A673 (cell line): ENCODE measurements at regions not wholly inside any gene's neighbourhood (a gene's known extent, or its start where the extent isn't known, plus 50 kb on each side); places are given as distances from the start of the nearest gene placed in this dataset.

ENCODE experiments used
- CTCF ChIP-seq: fragments of 300-800, 200-600 bp; sonication (generic); conservative IDR thresholded peaks from 2 replicates; pipeline ENCODE4 v1.5.1; 2017; ENCODE audit warnings: low read depth, mild to moderate bottlenecking, antibody characterized with exemption, low read length, moderate library complexity, mixed read lengths
- EZH2 ChIP-seq: fragments of 200-600 bp; sonication (generic); IDR thresholded peaks from 2 replicates; pipeline ENCODE4 v1.6.1; 2017; ENCODE audit warnings: borderline replicate concordance, low read depth, mild to moderate bottlenecking, mixed read lengths, antibody characterized with exemption, low read length; ENCODE audit not compliant: poor library complexity, severe bottlenecking

GRCh38 chr7:45402480-45403218 lies 171.5 kb upstream of the ADCY1 start:
- no peak for TF ChIP-seq CTCF
- no peak for TF ChIP-seq EZH2
